H1 (cell line): ENCODE measurements at regions not wholly inside any gene's neighbourhood (a gene's known extent, or its start where the extent isn't known, plus 50 kb on each side); places are given as distances from the start of the nearest gene placed in this dataset.

Experiments used
- CTCF ChIA-PET: fragments of 300-600 bp; sonication (Branson Sonifier 250); formaldehyde crosslinking; loops from one replicate; lab custom pipeline; 2021; ENCODE audit not compliant: partially characterized antibody; lab: Charles Lee
- POLR2A ChIA-PET: fragments of 300-600 bp; sonication (Branson Sonifier 250); formaldehyde crosslinking; loops from one replicate; lab custom pipeline; 2021; ENCODE audit warnings: inconsistent platforms; ENCODE audit not compliant: partially characterized antibody; lab: Charles Lee
- DNase-seq, 2 experiments: peaks; one replicate each; pipeline versions ENCODE4 v3.0.0 to v3.0.0-alpha.2; 2010 to 2022; ENCODE audit warnings: low spot score in 2 of 2, low read depth in 1 of 2, mixed read lengths in 1 of 2
- FAIRE-seq: peaks from 2 replicates; lab custom pipeline; 2011; peaks lifted over from hg19 to GRCh38; lab: Jason Lieb, UNC
- H2AFZ ChIP-seq: 2 replicates; pipeline ENCODE4 v1.8.1; 2012; ENCODE audit warnings: low read length, inconsistent platforms
- H2AK5ac ChIP-seq: 2 replicates; pipeline ENCODE4 v1.6.1; 2013; ENCODE audit warnings: low read depth, low read length
- H2BK120ac ChIP-seq: replicated peaks from 2 replicates; pipeline ENCODE3; 2013; ENCODE audit warnings: low read depth, low read length, inconsistent platforms
- H2BK12ac ChIP-seq: 2 replicates; pipeline ENCODE4 v1.6.1; 2013; ENCODE audit warnings: low read depth, low read length
- H2BK15ac ChIP-seq: 2 replicates; pipeline ENCODE4 v1.6.1; 2013; ENCODE audit warnings: low read length
- H2BK20ac ChIP-seq: 2 replicates; pipeline ENCODE4 v1.6.1; 2013; ENCODE audit warnings: low read length
- H2BK5ac ChIP-seq: 2 replicates; pipeline ENCODE4 v1.6.1; 2013; ENCODE audit warnings: low read depth, low read length
- H3K14ac ChIP-seq: 2 replicates; pipeline ENCODE4 v1.6.1; 2013; ENCODE audit warnings: inconsistent platforms; ENCODE audit not compliant: insufficient read length
- H3K18ac ChIP-seq: 2 replicates; pipeline ENCODE4 v1.6.1; 2013; ENCODE audit warnings: low read length; ENCODE audit errors: extremely low read depth
- H3K23ac ChIP-seq: 2 replicates; pipeline ENCODE4 v1.6.1; 2013; ENCODE audit warnings: inconsistent platforms; ENCODE audit not compliant: insufficient read length
- H3K23me2 ChIP-seq: 2 replicates; pipeline ENCODE4 v1.6.1; 2013; ENCODE audit warnings: low read depth, low read length
- H3K27ac ChIP-seq: 2 replicates; pipeline ENCODE4 v1.6.1; 2011; ENCODE audit warnings: low read depth, low read length, inconsistent platforms
- H3K27me3 ChIP-seq, 4 experiments: replicated peaks in 1 of 4; 1 replicate in 1 of 4; 2 replicates in 3 of 4; pipeline versions ENCODE4 v1.6.1 to v1.8.1; 2011 to 2013; ENCODE audit warnings: low read length in 3 of 4, mild to moderate bottlenecking in 3 of 4, inconsistent platforms in 2 of 4, mixed read lengths in 2 of 4, moderate library complexity in 1 of 4; ENCODE audit not compliant: control insufficient read depth in 3 of 4, insufficient read depth in 3 of 4; ENCODE audit errors: extremely low read depth in 1 of 4
- H3K36me3 ChIP-seq, 4 experiments: 2 replicates each; pipeline versions ENCODE4 v1.6.1 to v1.8.1; 2011 to 2013; ENCODE audit warnings: mild to moderate bottlenecking in 4 of 4, low read length in 3 of 4, moderate library complexity in 2 of 4, control low read depth in 1 of 4, inconsistent platforms in 1 of 4; ENCODE audit not compliant: insufficient read depth in 4 of 4, control insufficient read depth in 2 of 4
- H3K4ac ChIP-seq: replicated peaks from 2 replicates; pipeline ENCODE3; 2013; ENCODE audit warnings: low read length, low read depth, mixed read lengths, inconsistent platforms; ENCODE audit not compliant: insufficient read length
- H3K4me1 ChIP-seq, 4 experiments: replicated peaks in 1 of 4; 1 replicate in 1 of 4; 2 replicates in 3 of 4; pipeline versions ENCODE4 v1.6.1 to v1.8.1; 2011 to 2013; ENCODE audit warnings: low read length in 3 of 4, inconsistent platforms in 2 of 4, mixed read lengths in 1 of 4; ENCODE audit not compliant: insufficient read depth in 4 of 4, control insufficient read depth in 3 of 4
- H3K4me2 ChIP-seq, 2 experiments: 2 replicates each; pipeline versions ENCODE4 v1.6.1 to v1.8.1; 2011 to 2013; ENCODE audit warnings: low read depth in 2 of 2, low read length in 2 of 2, control low read depth in 1 of 2, inconsistent platforms in 1 of 2, mild to moderate bottlenecking in 1 of 2; ENCODE audit not compliant: insufficient read depth in 1 of 2
- H3K4me3 ChIP-seq, 4 experiments: fragments of 200-600, 300-600 bp in 1 of 4; sonication (generic), shearing (Covaris generic), sonication (Bioruptor Twin) in 1 of 4; 2 replicates each; pipeline versions ENCODE4 v1.5.1 to v1.8.1; 2011 to 2016; ENCODE audit warnings: low read length in 4 of 4, low read depth in 3 of 4, control low read depth in 2 of 4, inconsistent platforms in 2 of 4, mild to moderate bottlenecking in 2 of 4, mixed read lengths in 1 of 4, moderate library complexity in 1 of 4; ENCODE audit not compliant: insufficient read depth in 2 of 4; ENCODE audit errors: extremely low read depth in 1 of 4
- H3K56ac ChIP-seq: replicated peaks from 2 replicates; pipeline ENCODE3; 2013; ENCODE audit warnings: low read depth, mild to moderate bottlenecking, mixed read lengths, low read length, inconsistent platforms; ENCODE audit not compliant: insufficient read length
- H3K79me1 ChIP-seq: 2 replicates; pipeline ENCODE4 v1.6.1; 2013; ENCODE audit warnings: low read depth, low read length, control low read depth
- H3K79me2 ChIP-seq, 2 experiments: 2 replicates each; pipeline versions ENCODE4 v1.6.1 to v1.8.1; 2012 to 2013; ENCODE audit warnings: low read length in 2 of 2, mild to moderate bottlenecking in 2 of 2, inconsistent platforms in 1 of 2; ENCODE audit not compliant: insufficient read depth in 2 of 2, control insufficient read depth in 1 of 2
- H3K9ac ChIP-seq, 4 experiments: replicated peaks in 1 of 4; 1 replicate in 1 of 4; 2 replicates in 3 of 4; pipeline versions ENCODE4 v1.6.1 to v1.8.1; 2011 to 2013; ENCODE audit warnings: low read depth in 3 of 4, low read length in 3 of 4, control low read depth in 2 of 4, mild to moderate bottlenecking in 2 of 4, moderate library complexity in 2 of 4, inconsistent platforms in 1 of 4; ENCODE audit errors: extremely low read depth in 1 of 4
- H3K9me3 ChIP-seq, 2 experiments: 2 replicates each; pipeline versions ENCODE4 v1.6.1 to v1.8.1; 2012 to 2013; ENCODE audit warnings: mild to moderate bottlenecking in 2 of 2, moderate library complexity in 2 of 2, control low read depth in 1 of 2, inconsistent platforms in 1 of 2, low read depth in 1 of 2, low read length in 1 of 2, mixed read lengths in 1 of 2; ENCODE audit not compliant: insufficient read depth in 2 of 2
- H4K20me1 ChIP-seq, 2 experiments: replicated peaks in 1 of 2; 2 replicates each; pipeline versions ENCODE3 to v1.8.1; 2011 to 2013; ENCODE audit warnings: inconsistent platforms in 2 of 2, low read length in 2 of 2, mild to moderate bottlenecking in 1 of 2; ENCODE audit not compliant: insufficient read depth in 2 of 2, control insufficient read depth in 1 of 2
- H4K5ac ChIP-seq: 2 replicates; pipeline ENCODE4 v1.6.1; 2013; ENCODE audit warnings: low read length, low read depth, mixed read lengths, inconsistent platforms; ENCODE audit not compliant: insufficient read length
- H4K8ac ChIP-seq: 2 replicates; pipeline ENCODE4 v1.8.0; 2013; ENCODE audit warnings: mild to moderate bottlenecking, moderate library complexity, low read length, inconsistent platforms; ENCODE audit not compliant: insufficient read depth; ENCODE audit errors: extremely low read depth
- H4K91ac ChIP-seq: replicated peaks from 2 replicates; pipeline ENCODE3; 2013; ENCODE audit warnings: low read length, mixed read lengths, inconsistent platforms; ENCODE audit not compliant: insufficient read length
- CEBPB ChIP-seq: IDR thresholded peaks from 2 replicates; pipeline ENCODE4 v1.6.1; 2012; ENCODE audit warnings: low read depth, low read length
- CHD1 ChIP-seq: IDR thresholded peaks from 2 replicates; pipeline ENCODE4 v1.6.1; 2012; ENCODE audit warnings: low read depth, low read length, improper control_type of control experiment
- EZH2 ChIP-seq: fragments of 200-600 bp; sonication (generic); IDR thresholded peaks from 2 replicates; pipeline ENCODE4 v1.7.1; 2012; ENCODE audit warnings: low read depth, mild to moderate bottlenecking, moderate library complexity, low read length, inconsistent platforms; ENCODE audit not compliant: severe bottlenecking
- NANOG ChIP-seq: IDR thresholded peaks from 2 replicates; pipeline ENCODE4 v1.6.1; 2011; ENCODE audit warnings: low read length, low read depth, mild to moderate bottlenecking, inconsistent platforms; ENCODE audit not compliant: insufficient read depth, poor library complexity, severe bottlenecking
- RAD21 ChIP-seq, 2 experiments: IDR thresholded peaks in 1 of 2; conservative IDR thresholded peaks in 1 of 2; 2 replicates each; pipeline ENCODE4 v1.6.1; 2011; ENCODE audit warnings: low read depth in 2 of 2, low read length in 2 of 2, improper control_type of control experiment in 1 of 2, inconsistent platforms in 1 of 2, mild to moderate bottlenecking in 1 of 2, moderate library complexity in 1 of 2
- RNF2 ChIP-seq: fragments of 200-900, 300-1000 bp; sonication (generic); IDR thresholded peaks from 2 replicates; pipeline ENCODE4 v1.7.1; 2016; ENCODE audit warnings: borderline replicate concordance, low read depth, mild to moderate bottlenecking, antibody characterized with exemption, low read length; ENCODE audit not compliant: poor library complexity, severe bottlenecking; ENCODE audit errors: missing control alignments
- RXRA ChIP-seq: IDR thresholded peaks from 2 replicates; pipeline ENCODE4 v1.6.1; 2011; ENCODE audit warnings: low read depth, mild to moderate bottlenecking, low read length, moderate library complexity; ENCODE audit not compliant: insufficient read depth
- SIRT6 ChIP-seq: IDR thresholded peaks from one replicate; pipeline ENCODE4 v1.7.1; 2012; ENCODE audit warnings: low read length, inconsistent platforms
- WGBS, 2 experiments: shearing (Covaris generic) in 1 of 2; methylation state at CpG; one replicate each; pipeline versions ENCODE4 v1.1.6 to v1.1.7; 2013 to 2015; ENCODE audit warnings: low lambda C conversion rate in 2 of 2, mixed read lengths in 2 of 2, inconsistent platforms in 1 of 2, low coverage in 1 of 2, missing lambda C conversion rate in 1 of 2; ENCODE audit not compliant: insufficient replicate concordance in 2 of 2, insufficient coverage in 1 of 2, insufficient read length in 1 of 2; ENCODE audit errors: extremely low coverage in 1 of 2, missing lambda C conversion rate in 1 of 2; 5-methylcytosine and 5-hydroxymethylcytosine counted together
- TF ChIP-seq, protein P1 (sequence below): IDR thresholded peaks from 2 replicates; pipeline ENCODE4 v1.6.1; 2012; ENCODE audit warnings: low read length, inconsistent platforms
- TF ChIP-seq, protein P2 (sequence below): IDR thresholded peaks from 2 replicates; pipeline ENCODE4 v1.6.1; 2011; ENCODE audit warnings: low read depth, mild to moderate bottlenecking, low read length; ENCODE audit not compliant: insufficient read depth

GRCh38 chrX:129262912-129263311 lies 260.4 kb downstream of the SMARCA1 start:
- Histone ChIP-seq H3K4me3 (no peak overlapping the region), H3K9ac (no peak overlapping the region), H2BK5ac (no peak overlapping the region), H2BK20ac (no peak overlapping the region), H3K4me2 (no peak overlapping the region), H2BK15ac (no peak overlapping the region), H3K4ac (no peak overlapping the region), H3K18ac (no peak overlapping the region), H3K79me2 (no peaks in the 10 kb centered on the region), H4K8ac (no peak overlapping the region), H2BK12ac (no peak overlapping the region), H3K79me1 (no peaks in the 10 kb centered on the region), H2BK120ac (no peak overlapping the region), H4K20me1 (no peaks in the 10 kb centered on the region), H3K9me3 (no peaks in the 10 kb centered on the region), H4K91ac (no peak overlapping the region), H3K36me3 (no peaks in the 10 kb centered on the region), H2AK5ac (no peak overlapping the region), H4K5ac (no peak overlapping the region), H3K4me1 (no peaks in the 10 kb centered on the region), H2AFZ (no peak overlapping the region), H3K23ac (no peak overlapping the region), H3K14ac (no peak overlapping the region), H3K56ac (no peak overlapping the region), H3K27me3 (no peaks in the 10 kb centered on the region), H3K23me2 (no peaks in the 10 kb centered on the region), H3K27ac (no peak overlapping the region)
- no peak for FAIRE-seq
- POLR2A ChIA-PET = no interaction called here
- CTCF ChIA-PET = interaction anchor here (1.1 kb wide), 1 partner anchor 27 kb away, joined by 3 read pairs; no protein-coding TSS in a partner anchor
- 64% methylated on average over 4 of the region's 4 CpGs; no CpG with 5 or more reads in 1 of the 2 experiments for WGBS, 2 experiments
- no peak for DNase-seq
- TF ChIP-seq EZH2 (no peak), RNF2 (no peak), RAD21 (IDR thresholded peaks at IDR 0.05 in 1 of 2, conservative IDR thresholded peaks at IDR 0.05 in 1 of 2; ENCODE audit: low read depth in 2 of 2, low read length in 2 of 2) (no peak), SIRT6 (no peak), NANOG (no peak), CEBPB (no peak), RXRA (no peak), CHD1 (no peak)
- TF ChIP-seq, protein P1, sequence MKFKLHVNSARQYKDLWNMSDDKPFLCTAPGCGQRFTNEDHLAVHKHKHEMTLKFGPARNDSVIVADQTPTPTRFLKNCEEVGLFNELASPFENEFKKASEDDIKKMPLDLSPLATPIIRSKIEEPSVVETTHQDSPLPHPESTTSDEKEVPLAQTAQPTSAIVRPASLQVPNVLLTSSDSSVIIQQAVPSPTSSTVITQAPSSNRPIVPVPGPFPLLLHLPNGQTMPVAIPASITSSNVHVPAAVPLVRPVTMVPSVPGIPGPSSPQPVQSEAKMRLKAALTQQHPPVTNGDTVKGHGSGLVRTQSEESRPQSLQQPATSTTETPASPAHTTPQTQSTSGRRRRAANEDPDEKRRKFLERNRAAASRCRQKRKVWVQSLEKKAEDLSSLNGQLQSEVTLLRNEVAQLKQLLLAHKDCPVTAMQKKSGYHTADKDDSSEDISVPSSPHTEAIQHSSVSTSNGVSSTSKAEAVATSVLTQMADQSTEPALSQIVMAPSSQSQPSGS = no peak
- TF ChIP-seq, protein P2, sequence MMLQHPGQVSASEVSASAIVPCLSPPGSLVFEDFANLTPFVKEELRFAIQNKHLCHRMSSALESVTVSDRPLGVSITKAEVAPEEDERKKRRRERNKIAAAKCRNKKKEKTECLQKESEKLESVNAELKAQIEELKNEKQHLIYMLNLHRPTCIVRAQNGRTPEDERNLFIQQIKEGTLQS = no peak
